Loucy (cell line): ENCODE measurements at regions not wholly inside any gene's neighbourhood (a gene's known extent, or its start where the extent isn't known, plus 50 kb on each side); places are given as distances from the start of the nearest gene placed in this dataset.

Source experiments
- H2AFZ ChIP-seq: fragments of 200-600 bp; sonication (generic); 2 replicates; pipeline ENCODE4 v1.6.0; 2016; ENCODE audit warnings: antibody characterized with exemption, mild to moderate bottlenecking, low read length, moderate library complexity
- H3F3A ChIP-seq: fragments of 200-600 bp; 2 replicates; pipeline ENCODE4 v1.6.0; 2016; ENCODE audit warnings: antibody characterized with exemption, low read depth, mild to moderate bottlenecking
- H3K27me3 ChIP-seq: fragments of 200-600 bp; sonication (generic); 2 replicates; pipeline ENCODE4 v1.6.1; 2014; ENCODE audit warnings: low read length, mild to moderate bottlenecking; ENCODE audit not compliant: insufficient read depth, poor library complexity, severe bottlenecking
- H3K36me3 ChIP-seq: fragments of 200-600 bp; sonication (generic); 2 replicates; pipeline ENCODE4 v1.6.1; 2016; ENCODE audit warnings: low read length; ENCODE audit not compliant: insufficient read depth
- H3K4me1 ChIP-seq: fragments of 200-600 bp; sonication (generic); 2 replicates; pipeline ENCODE4 v1.5.1; 2014; ENCODE audit warnings: low read length, mild to moderate bottlenecking; ENCODE audit not compliant: insufficient read depth, poor library complexity, severe bottlenecking
- H3K4me2 ChIP-seq: fragments of 200-600 bp; sonication (generic); 2 replicates; pipeline ENCODE4 v1.6.0; 2014; ENCODE audit warnings: antibody characterized with exemption, low read length, low read depth, mild to moderate bottlenecking; ENCODE audit not compliant: poor library complexity, severe bottlenecking
- H3K4me3 ChIP-seq: fragments of 200-600 bp; sonication (generic); 2 replicates; pipeline ENCODE4 v1.5.1; 2014; ENCODE audit warnings: low read length, mild to moderate bottlenecking, mixed read lengths; ENCODE audit not compliant: poor library complexity, severe bottlenecking
- H3K79me2 ChIP-seq: fragments of 200-600 bp; sonication (generic); 2 replicates; pipeline ENCODE4 v1.6.1; 2014; ENCODE audit warnings: low read length; ENCODE audit not compliant: insufficient read depth
- H3K9ac ChIP-seq: fragments of 200-600 bp; sonication (generic); 2 replicates; pipeline ENCODE4 v1.6.0; 2014; ENCODE audit warnings: mild to moderate bottlenecking, low read depth, low read length, moderate library complexity; ENCODE audit not compliant: poor library complexity, severe bottlenecking
- H3K9me2 ChIP-seq: fragments of 200-600 bp; sonication (generic); replicated peaks from 2 replicates; pipeline ENCODE4 v1.6.1; 2016; ENCODE audit warnings: low read depth, low read length, mixed read lengths
- H3K9me3 ChIP-seq: fragments of 200-600 bp; sonication (generic); 2 replicates; pipeline ENCODE4 v1.6.1; 2014; ENCODE audit warnings: mild to moderate bottlenecking, antibody characterized with exemption, low read length, low read depth; ENCODE audit not compliant: insufficient read depth
- H4K20me1 ChIP-seq: fragments of 200-600 bp; sonication (generic); 2 replicates; pipeline ENCODE4 v1.6.0; 2014; ENCODE audit warnings: antibody characterized with exemption, low read length, mild to moderate bottlenecking; ENCODE audit not compliant: insufficient read depth, poor library complexity, severe bottlenecking
- EZH2phosphoT487 ChIP-seq: fragments of 200-600 bp; IDR thresholded peaks from 2 replicates; pipeline ENCODE4 v1.6.1; 2018; ENCODE audit warnings: antibody characterized with exemption, mild to moderate bottlenecking, moderate library complexity, borderline replicate concordance
- TF ChIP-seq, protein P1 (sequence below): fragments of 200-600 bp; sonication (generic); conservative IDR thresholded peaks from 2 replicates; pipeline ENCODE4 v1.5.1; 2014; ENCODE audit warnings: mild to moderate bottlenecking, antibody characterized with exemption, low read length

DNA sequence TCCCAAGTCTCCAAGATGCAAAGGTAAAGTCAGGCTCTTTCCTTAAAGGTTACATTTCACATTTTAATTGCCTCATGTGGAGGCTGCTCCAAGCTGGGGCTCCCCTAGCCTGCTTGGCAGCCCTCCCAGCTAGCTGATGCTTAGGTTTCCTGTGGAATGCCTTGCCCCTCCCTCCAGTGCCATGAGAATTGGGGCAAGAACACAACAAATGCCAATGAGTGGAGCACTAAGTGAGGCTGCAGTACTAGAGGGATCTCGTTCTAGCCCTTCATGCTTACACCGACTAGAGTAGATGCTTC is 597.7 kb downstream of the MID1IP1 start:
- no peaks in the 10 kb centered on the region for H3K27me3 ChIP-seq
- no peak for TF ChIP-seq EZH2phosphoT487
- TF ChIP-seq, protein P1, sequence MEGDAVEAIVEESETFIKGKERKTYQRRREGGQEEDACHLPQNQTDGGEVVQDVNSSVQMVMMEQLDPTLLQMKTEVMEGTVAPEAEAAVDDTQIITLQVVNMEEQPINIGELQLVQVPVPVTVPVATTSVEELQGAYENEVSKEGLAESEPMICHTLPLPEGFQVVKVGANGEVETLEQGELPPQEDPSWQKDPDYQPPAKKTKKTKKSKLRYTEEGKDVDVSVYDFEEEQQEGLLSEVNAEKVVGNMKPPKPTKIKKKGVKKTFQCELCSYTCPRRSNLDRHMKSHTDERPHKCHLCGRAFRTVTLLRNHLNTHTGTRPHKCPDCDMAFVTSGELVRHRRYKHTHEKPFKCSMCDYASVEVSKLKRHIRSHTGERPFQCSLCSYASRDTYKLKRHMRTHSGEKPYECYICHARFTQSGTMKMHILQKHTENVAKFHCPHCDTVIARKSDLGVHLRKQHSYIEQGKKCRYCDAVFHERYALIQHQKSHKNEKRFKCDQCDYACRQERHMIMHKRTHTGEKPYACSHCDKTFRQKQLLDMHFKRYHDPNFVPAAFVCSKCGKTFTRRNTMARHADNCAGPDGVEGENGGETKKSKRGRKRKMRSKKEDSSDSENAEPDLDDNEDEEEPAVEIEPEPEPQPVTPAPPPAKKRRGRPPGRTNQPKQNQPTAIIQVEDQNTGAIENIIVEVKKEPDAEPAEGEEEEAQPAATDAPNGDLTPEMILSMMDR, result no peak

DNA sequence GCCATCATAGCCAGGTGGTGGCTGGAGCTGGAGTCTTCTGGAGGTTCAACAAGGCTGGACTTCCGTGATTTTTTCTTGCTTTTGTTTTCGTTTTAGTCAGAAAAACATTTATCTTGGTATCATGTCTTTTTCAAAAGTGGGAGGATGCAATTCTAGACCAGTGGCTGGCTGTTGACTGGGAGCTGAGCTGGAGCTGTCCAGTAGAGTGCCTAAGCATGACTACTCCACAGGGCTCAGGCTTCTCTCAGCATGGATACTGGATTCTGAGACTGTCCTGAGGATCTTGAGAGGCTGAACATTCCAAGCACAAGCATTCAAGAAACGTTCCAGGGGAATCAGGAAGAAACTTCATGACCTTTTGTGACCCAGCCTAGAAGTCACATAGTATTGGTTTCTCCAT is 598.1 kb downstream of the MID1IP1 start:
- Histone ChIP-seq H3K27me3 (no peaks in the 10 kb centered on the region), H3K4me2 (no peak overlapping the region), H2AFZ (no peak overlapping the region), H3K9me2 (no peaks in the 10 kb centered on the region), H3K36me3 (no peaks in the 10 kb centered on the region), H4K20me1 (no peaks in the 10 kb centered on the region), H3F3A (no peaks in the 10 kb centered on the region), H3K9me3 (no peaks in the 10 kb centered on the region), H3K9ac (no peak overlapping the region), H3K4me1 (no peaks in the 10 kb centered on the region), H3K79me2 (no peaks in the 10 kb centered on the region), H3K4me3 (no peak overlapping the region)
- no peak for TF ChIP-seq EZH2phosphoT487
- TF ChIP-seq, protein P1, result no peak

More for the DNA sequence above, 597.7 kb downstream of the MID1IP1 start:
- H3K4me2 ChIP-seq, result no peak overlapping the region
- no peak overlapping the region for H2AFZ ChIP-seq
- H3K9me3 ChIP-seq, result no peaks in the 10 kb centered on the region
- no peaks in the 10 kb centered on the region for H3K9me2 ChIP-seq
- no peaks in the 10 kb centered on the region for H3K4me1 ChIP-seq
- H3F3A ChIP-seq, result no peaks in the 10 kb centered on the region
- H4K20me1 ChIP-seq, result no peaks in the 10 kb centered on the region
- H3K36me3 ChIP-seq, result no peaks in the 10 kb centered on the region
- no peak overlapping the region for H3K9ac ChIP-seq
- H3K4me3 ChIP-seq, result no peak overlapping the region
- H3K79me2 ChIP-seq, result no peaks in the 10 kb centered on the region

DNA sequence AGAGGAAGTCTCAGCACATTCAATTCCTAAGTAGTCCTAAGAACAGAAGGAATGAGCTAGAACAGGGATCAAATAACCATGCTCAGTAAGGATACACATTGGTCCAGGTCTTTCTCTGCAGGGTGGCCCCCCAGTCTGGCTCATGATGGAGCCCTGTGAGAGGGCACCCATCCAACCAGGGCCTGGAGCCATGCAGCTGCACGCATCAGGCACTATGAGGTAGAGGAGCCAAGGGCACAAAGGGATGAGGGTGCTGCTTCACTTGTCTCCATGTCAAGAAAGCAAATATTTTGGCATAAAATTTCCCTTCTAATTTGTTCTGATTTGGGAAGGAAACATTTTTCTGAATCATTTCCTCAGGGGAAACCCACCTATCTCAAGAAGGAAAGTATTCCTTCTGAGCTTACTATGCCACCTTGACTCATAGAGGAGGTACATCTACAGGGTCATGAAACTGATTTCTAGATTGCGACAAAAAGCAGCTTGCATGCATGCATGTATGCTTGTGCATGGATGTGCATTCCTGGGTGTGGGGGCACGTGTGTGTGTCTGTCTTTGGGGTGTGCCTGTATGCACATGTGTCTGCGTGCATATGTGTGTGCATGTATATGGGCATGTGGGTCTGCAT is 600.3 kb downstream of the MID1IP1 start:
- no peaks in the 10 kb centered on the region for H3K9me3 ChIP-seq

More for the DNA sequence above, 600.3 kb downstream of the MID1IP1 start:
- no peaks in the 10 kb centered on the region for H3K36me3 ChIP-seq
- H3K4me1 ChIP-seq, result no peaks in the 10 kb centered on the region
- H2AFZ ChIP-seq, result no peak overlapping the region
- H4K20me1 ChIP-seq, result no peaks in the 10 kb centered on the region
- no peaks in the 10 kb centered on the region for H3K9me2 ChIP-seq
- TF ChIP-seq, protein P1, result no peak
- TF ChIP-seq EZH2phosphoT487, result no peak
- no peaks in the 10 kb centered on the region for H3K27me3 ChIP-seq
- H3F3A ChIP-seq, result no peaks in the 10 kb centered on the region
- H3K4me2 ChIP-seq, result no peak overlapping the region
- H3K4me3 ChIP-seq, result no peak overlapping the region
- H3K79me2 ChIP-seq, result no peaks in the 10 kb centered on the region
- H3K9ac ChIP-seq, result no peak overlapping the region
